ENCODE measurements at regions not wholly inside any gene's neighbourhood (a gene's known extent, or its start where the extent isn't known, plus 50 kb on each side); places are given as distances from the start of the nearest gene placed in this dataset.
A peak's percentile ranks its signal among the peaks of the same experiment; 100 is the strongest.

- H3K9ac ChIP-seq (ENCODE audit: low read length), result no peak overlapping the region
- H3K79me2 ChIP-seq (ENCODE audit: low read length), result no peaks in the 10 kb centered on the region
- ChIA-PET CTCF (no interaction called here), POLR2A (ENCODE audit: unreplicated experiment) (no interaction called here)
- no peak overlapping the region for H3K27ac ChIP-seq (ENCODE audit: low read length)
- no peak overlapping the region for H3K4me3 ChIP-seq (ENCODE audit: low read length)
- no peaks in the 10 kb centered on the region for H3K9me2 ChIP-seq (replicated peaks; ENCODE audit: low read length)
- no peak for TF ChIP-seq CTCF (conservative IDR thresholded peaks at IDR 0.05; ENCODE audit: low read depth, low read length)
- TF ChIP-seq EZH2phosphoT487 (IDR thresholded peaks at IDR 0.05; ENCODE audit: borderline replicate concordance, low read length), result no peak
- TF ChIP-seq EZH2 (IDR thresholded peaks at IDR 0.05; ENCODE audit: low read length, unreplicated experiment), result no peak
- H3F3A ChIP-seq (ENCODE audit: low read length, unreplicated experiment), result no peaks in the 10 kb centered on the region
- ATAC-seq, result no peak
- no peaks in the 10 kb centered on the region for H3K36me3 ChIP-seq (ENCODE audit: low read depth, low read length)
- H3K9me3 ChIP-seq (ENCODE audit: low read length), result no peaks in the 10 kb centered on the region
- intact Hi-C loops (cut with micrococcal nuclease), result no loop called here
- H2AFZ ChIP-seq (ENCODE audit: low read length), result no peak overlapping the region
- H4K20me1 ChIP-seq (ENCODE audit: low read length), result no peaks in the 10 kb centered on the region
- H3K27me3 ChIP-seq (ENCODE audit: low read length), result no peaks in the 10 kb centered on the region
- no peak for DNase-seq
- peaks cover 7% of the 10 kb centered on the region; the same call in 1 of the 2 replicates for H3K4me1 ChIP-seq (ENCODE audit: insufficient read depth, low read length)
- no TSS peak for BruUV-seq (replicated peaks)
- H3K4me2 ChIP-seq (ENCODE audit: low read length), result no peak overlapping the region
These were observed 143.6 kb upstream of the PFN2 start for GRCh38 chr3:150114273-150114672.

GRCh38 chr3:150110097-150110496, 139.4 kb upstream of the PFN2 start:
- H3K9me3 ChIP-seq (ENCODE audit: low read length), result no peaks in the 10 kb centered on the region
- no peak overlapping the region for H3K4me2 ChIP-seq (ENCODE audit: low read length)
- no peaks in the 10 kb centered on the region for H3K36me3 ChIP-seq (ENCODE audit: low read depth, low read length)
- TF ChIP-seq EZH2 (IDR thresholded peaks at IDR 0.05; ENCODE audit: low read length, unreplicated experiment), result no peak
- no peak for TF ChIP-seq CTCF (conservative IDR thresholded peaks at IDR 0.05; ENCODE audit: low read depth, low read length)
- TF ChIP-seq EZH2phosphoT487 (IDR thresholded peaks at IDR 0.05; ENCODE audit: borderline replicate concordance, low read length), result no peak
- no peaks in the 10 kb centered on the region for H4K20me1 ChIP-seq (ENCODE audit: low read length)
- BruUV-seq (replicated peaks), result no TSS peak
- no peak overlapping the region for H3K27ac ChIP-seq (ENCODE audit: low read length)
- no peak overlapping the region for H3K9ac ChIP-seq (ENCODE audit: low read length)
- H3K9me2 ChIP-seq (replicated peaks; ENCODE audit: low read length), result no peaks in the 10 kb centered on the region
- no peak overlapping the region for H2AFZ ChIP-seq (ENCODE audit: low read length)
- no peaks in the 10 kb centered on the region for H3F3A ChIP-seq (ENCODE audit: low read length, unreplicated experiment)
- H3K4me3 ChIP-seq (ENCODE audit: low read length), result no peak overlapping the region
- intact Hi-C loops (cut with micrococcal nuclease), result no loop called here
- H3K4me1 ChIP-seq (ENCODE audit: insufficient read depth, low read length), result peaks cover 31% of the 10 kb centered on the region
- ATAC-seq, result no peak
- peak; percentile 39 for DNase-seq
- no peaks in the 10 kb centered on the region for H3K27me3 ChIP-seq (ENCODE audit: low read length)
- no peaks in the 10 kb centered on the region for H3K79me2 ChIP-seq (ENCODE audit: low read length)
- ChIA-PET POLR2A (ENCODE audit: unreplicated experiment) (no interaction called here), CTCF (no interaction called here)

- Histone ChIP-seq H3K79me2 (ENCODE audit: low read length) (no peaks in the 10 kb centered on the region), H3K4me3 (ENCODE audit: low read length) (no peak overlapping the region), H3K27me3 (ENCODE audit: low read length) (no peaks in the 10 kb centered on the region), H4K20me1 (ENCODE audit: low read length) (no peaks in the 10 kb centered on the region), H3K4me2 (ENCODE audit: low read length) (peak overlapping the region; percentile 38), H3K4me1 (ENCODE audit: insufficient read depth, low read length) (peaks cover 27% of the 10 kb centered on the region), H3K36me3 (ENCODE audit: low read depth, low read length) (no peaks in the 10 kb centered on the region), H3K9me2 (replicated peaks; ENCODE audit: low read length) (no peaks in the 10 kb centered on the region), H3K9ac (ENCODE audit: low read length) (no peak overlapping the region), H3K9me3 (ENCODE audit: low read length) (no peaks in the 10 kb centered on the region), H3F3A (ENCODE audit: low read length, unreplicated experiment) (no peaks in the 10 kb centered on the region), H3K27ac (ENCODE audit: low read length) (peak overlapping the region; percentile 36), H2AFZ (ENCODE audit: low read length) (no peak overlapping the region)
- CTCF ChIA-PET, result interaction anchor here (0.6 to 1.1 kb wide), 2 partner anchors 77 to 141 kb away, joined by 3 to 5 read pairs; no protein-coding TSS in a partner anchor
- no peak for DNase-seq
- no TSS peak for BruUV-seq (replicated peaks)
- TF ChIP-seq CTCF (conservative IDR thresholded peaks at IDR 0.05; ENCODE audit: low read depth, low read length), result no peak
- TF ChIP-seq EZH2 (IDR thresholded peaks at IDR 0.05; ENCODE audit: low read length, unreplicated experiment), result no peak
- no peak for TF ChIP-seq EZH2phosphoT487 (IDR thresholded peaks at IDR 0.05; ENCODE audit: borderline replicate concordance, low read length)
- no peak for ATAC-seq
- intact Hi-C loops (cut with micrococcal nuclease), result loop anchor here (2.0 to 10.0 kb wide), 2 partner anchors 29 to 77 kb away; no protein-coding TSS in a partner anchor
- POLR2A ChIA-PET (ENCODE audit: unreplicated experiment), result no interaction called here
These were observed 136.9 kb upstream of the PFN2 start for GRCh38 chr3:150107429-150108175.
